Ramos (cell line): ENCODE measurements at regions not wholly inside any gene's neighbourhood (a gene's known extent, or its start where the extent isn't known, plus 50 kb on each side); places are given as distances from the start of the nearest gene placed in this dataset.
"Not testable (repeated sequence)": the region's sequence is repeated elsewhere in the genome, so short reads cannot be mapped to it uniquely, and the experiment has no call there.

Experiments
- in situ Hi-C: fragments of 300-500 bp; cut with MboI; formaldehyde crosslinking; loops from one replicate; pipeline ENCODE4 v1.14.3; 2022; ENCODE audit warnings: low sequenced_read_pairs; ENCODE audit not compliant: unreplicated experiment

DNA sequence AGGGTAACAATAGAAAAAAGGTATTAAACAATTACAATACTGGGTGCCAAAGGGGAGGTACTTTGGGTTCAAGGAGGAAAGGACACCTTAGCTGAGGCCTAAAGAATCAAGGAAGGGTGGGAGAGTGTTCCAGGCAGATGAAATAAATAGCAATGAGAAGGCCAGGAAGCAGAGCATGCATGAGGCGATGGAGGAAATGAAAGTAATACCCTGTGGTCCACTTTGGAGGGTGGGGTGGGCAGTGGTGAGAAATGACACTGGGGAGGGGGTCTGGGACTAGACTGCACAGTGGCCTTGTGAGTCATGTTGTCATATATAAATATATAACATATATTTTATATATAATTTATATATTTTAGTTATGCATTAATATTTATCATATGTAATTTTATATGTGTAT, 55.9 kb downstream of the BHLHE40 start:
- in situ Hi-C loops: no loop called here

DNA sequence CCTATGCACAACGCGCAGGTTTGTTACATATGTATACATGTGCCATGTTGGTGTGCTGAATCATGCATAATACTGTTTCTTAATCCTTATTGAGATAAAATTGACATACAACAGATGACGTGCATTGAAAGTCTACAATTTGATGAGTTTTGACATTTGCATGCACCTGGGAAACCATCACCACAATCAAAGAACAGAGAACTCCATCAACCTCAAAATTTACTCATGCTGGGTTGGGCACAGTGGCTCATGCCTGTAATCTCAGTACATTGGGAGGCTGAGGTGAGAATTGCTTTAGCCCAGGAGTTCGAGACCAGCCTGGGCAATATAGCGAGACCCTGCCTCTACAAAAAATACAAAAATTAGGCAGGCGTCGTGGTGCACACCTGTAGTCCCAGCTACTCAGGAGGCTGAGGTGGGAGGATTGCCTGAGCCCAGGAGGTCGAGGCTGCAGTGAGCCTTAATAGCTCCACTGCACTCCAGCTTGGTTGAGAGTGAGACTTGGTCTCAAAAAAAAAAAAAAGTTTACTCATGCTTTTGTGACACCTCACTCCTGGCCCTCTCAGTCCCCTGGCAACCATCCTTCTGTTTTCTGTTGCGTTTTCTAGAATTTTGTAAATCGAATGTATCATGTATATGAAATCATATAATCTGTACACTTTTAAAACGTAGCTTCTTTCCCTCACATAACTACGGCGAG, 56.6 kb downstream of the BHLHE40 start:
- in situ Hi-C loops: no loop called here

DNA sequence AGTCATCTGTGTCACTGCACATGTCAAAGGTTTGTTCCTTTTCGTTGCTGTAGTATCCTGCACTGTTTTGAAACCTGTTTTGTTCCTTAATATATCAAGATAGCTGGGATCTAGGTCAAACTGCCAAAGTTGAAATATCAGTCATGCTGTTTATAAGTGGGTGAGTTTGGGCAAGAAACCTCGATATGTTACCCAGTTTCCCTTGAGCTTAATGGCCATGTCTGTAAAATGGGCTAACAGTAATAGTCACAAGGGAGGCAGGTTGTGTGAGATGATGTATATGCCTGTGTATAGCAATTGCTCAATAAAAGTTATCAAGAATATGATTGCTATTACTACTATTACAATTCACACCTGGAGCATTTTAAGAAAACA, 57.1 kb downstream of the BHLHE40 start:
- in situ Hi-C loops: no loop called here

DNA sequence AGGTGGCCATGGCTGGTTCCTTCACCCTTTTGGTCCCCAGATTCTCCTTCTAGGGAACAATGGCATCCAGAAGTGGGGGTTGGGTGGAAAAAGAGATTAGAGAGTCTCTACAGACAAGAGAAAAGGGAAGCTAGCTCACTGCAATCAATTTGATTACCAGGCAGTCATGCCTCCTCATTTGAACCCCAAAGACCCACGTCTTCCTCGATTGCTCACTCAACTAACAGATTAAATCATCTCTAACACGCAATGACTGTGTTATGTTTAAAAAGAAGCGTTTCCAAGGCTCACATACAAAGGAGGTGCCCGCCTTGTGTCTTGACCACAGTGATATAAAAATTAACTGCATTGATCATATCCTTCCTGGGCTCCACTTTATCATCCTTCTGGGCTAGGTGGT, 57.6 kb downstream of the BHLHE40 start:
- in situ Hi-C loops: no loop called here

DNA sequence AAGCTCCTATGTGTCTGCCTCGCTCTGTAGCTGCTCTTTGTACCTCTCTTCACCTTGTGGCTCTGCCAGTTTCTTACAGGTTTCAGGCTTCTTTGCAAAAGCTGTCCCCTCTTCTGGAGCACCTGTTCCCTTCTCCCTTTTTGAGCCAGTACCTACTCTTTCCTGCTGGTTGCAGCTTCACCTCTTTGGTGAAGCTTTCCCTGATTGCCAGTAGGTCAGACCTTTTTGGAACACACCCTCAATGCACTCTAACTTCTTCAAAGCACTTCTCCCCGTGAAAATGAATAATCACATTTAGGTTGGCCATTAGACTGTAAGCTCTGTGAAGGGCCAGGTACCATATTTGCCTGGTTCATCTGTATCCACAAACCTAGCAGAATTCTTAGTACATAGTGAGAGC, 60.3 kb downstream of the BHLHE40 start:
- in situ Hi-C loops: no loop called here

DNA sequence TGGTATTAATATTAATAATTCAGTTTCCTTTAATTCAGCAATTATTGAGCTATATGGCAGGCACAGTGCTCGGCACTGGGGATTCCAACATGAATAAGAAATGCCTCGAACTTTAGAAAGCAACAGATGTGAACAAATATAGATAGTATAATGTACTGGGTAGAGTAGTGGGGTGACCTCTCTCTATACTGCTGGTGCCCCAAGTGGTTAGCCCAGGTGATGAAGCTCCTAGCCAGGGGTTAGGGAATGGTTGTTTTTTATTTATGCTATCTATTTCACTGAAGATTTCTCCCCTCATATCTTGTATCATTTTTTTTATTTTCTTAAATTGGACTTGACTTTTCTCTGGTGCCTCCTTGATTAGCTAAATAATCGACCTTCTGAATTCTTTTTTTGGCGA, 62.1 kb downstream of the BHLHE40 start:
- in situ Hi-C loops: no loop called here

DNA sequence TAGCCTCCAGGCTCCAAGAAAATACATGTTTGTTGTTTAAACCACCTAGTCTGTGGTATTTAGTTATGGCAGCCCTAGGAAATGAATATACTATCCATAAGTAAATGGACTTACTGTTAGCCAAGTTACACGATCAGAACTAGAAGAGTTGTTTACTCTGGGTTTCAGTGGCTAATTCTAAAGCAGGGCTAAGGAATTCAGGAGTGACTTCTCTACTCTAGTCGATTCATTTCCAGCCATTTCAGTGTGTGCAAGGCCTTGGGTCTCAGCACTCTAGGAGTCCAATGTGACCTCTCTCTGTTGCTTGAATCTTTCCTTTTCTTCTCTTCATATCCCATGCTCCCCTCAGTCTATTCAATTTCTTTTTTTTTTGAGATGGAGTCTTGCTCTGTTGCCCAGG, 66.7 kb downstream of the BHLHE40 start:
- in situ Hi-C loops: no loop called here

DNA sequence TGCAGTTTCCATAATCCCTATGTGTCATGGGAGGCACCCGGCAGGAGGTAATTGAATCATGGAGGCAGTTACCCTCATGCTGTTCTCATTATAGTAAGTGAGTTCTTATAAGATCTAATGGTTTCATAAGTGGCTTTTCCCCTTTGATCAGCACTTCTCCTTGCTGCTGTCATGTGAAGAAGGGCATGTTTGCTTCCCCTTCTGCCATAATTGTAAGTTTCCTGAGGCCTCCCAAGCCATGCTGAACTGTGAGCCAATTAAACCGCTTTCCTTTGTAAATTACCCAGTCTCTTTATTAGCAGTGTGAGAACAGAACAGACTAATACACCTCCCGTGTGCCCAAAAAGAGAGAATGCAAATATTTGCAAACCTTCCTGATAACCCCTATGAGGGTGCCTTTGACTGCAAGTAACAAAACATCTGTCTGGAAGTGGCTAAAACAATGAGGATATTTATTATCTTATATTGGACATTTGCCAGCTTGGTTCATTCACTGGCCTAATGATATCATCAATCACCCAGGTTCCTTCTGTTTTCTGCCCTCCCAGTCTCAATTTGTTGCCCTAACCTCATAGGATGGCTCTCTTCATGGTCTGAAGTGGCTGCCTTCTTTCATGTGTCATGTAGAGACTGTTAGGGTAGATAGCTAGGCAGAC, 68.7 kb downstream of the BHLHE40 start:
- in situ Hi-C loops: no loop called here

DNA sequence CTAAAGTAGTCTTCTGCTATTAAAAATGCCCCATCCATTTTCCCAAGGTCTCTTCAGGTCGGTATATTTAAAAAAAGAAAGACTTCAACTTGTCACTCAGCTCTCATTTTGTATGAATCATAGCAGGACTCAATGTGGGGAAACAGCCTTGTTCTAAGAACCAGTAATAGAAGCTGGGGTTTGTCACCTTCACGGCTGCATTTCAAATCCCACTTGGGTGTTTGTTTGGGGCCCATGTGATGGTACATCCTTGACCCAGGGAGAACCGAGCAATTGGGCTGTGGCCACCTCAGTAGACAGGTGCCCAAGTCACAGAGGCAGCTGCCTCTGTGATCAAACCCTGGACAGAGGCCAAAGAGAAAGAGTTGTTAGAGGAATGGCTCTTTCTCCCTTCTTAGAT, 70.3 kb upstream of the ARL8B start:
- in situ Hi-C loops: no loop called here

DNA sequence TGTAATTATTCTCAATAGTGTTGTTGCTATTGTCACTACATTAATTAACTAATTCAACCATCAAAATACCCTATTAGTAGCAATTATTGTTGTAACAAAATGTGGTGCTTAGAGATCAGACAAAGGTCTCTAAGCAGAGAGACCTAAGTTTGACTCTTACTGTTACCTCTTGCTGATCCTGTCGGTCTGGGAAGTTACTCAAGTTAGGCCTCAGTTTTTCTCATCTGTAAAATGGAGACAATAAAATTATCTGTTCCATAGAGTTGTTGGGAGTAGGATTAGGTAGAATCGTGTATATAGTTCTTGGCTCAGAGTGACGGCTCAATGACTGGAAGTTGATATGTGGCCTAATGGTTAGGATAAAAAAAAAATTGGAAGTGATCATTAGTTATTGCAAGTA, 69.8 kb upstream of the ARL8B start:
- in situ Hi-C loops: no loop called here

DNA sequence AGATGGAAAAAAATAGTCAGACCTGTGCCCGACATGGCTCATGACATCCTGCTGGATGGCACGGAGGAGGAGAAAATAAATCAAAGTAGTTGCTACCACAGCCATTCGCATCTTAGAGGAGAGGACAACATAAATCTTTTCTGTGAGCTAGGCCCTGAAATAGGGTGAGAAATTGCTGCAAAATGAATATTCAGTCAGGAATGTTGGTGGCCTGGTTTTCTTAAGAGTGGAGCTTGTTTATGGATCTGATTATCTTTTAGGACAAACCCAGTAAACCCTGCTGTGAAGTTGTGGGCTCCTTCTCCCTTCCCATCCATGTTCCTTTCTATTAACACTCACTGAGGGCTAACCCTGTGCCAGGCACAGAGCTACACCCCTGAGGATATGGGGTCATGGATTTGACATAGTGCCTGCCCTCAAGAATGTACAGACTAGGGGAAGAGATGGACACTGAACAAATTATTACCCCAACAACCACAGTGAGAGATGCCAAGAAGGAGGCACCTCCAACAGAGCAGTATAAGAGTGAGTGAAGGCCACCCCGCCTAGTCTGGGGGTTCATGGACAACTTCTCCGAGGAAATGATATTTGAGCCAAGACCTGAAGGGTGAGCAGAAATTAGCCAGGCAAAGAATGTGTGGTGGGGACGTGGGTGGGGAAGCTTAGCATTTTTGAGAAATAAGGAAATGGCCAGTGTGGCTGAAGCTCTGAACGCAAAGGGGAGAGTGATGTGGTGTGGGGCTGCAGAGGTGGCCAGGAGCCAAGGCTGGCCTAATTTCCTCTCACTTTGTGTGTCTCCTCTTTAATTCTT, 68.9 kb upstream of the ARL8B start:
- in situ Hi-C loops: no loop called here

DNA sequence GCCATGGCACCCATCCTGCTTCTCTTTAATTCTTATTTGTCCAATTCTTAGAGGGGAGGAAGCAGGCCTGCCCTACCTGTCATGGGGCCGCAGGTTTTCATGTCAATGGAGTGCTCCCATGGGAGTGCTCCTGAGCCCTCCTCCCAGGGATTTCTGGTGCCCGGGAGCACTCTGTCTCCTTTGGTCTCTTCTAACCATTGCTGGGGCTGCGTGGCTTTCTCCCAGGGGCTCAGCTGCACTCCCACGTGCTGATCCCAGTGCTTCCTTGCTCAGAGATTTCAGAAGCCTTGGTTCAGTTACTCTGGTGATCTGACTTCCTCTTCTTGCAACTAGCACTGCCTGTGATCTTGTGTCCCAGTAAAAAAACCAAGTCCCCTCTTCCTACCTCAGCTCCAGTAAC, 68.0 kb upstream of the ARL8B start:
- in situ Hi-C loops: no loop called here

DNA sequence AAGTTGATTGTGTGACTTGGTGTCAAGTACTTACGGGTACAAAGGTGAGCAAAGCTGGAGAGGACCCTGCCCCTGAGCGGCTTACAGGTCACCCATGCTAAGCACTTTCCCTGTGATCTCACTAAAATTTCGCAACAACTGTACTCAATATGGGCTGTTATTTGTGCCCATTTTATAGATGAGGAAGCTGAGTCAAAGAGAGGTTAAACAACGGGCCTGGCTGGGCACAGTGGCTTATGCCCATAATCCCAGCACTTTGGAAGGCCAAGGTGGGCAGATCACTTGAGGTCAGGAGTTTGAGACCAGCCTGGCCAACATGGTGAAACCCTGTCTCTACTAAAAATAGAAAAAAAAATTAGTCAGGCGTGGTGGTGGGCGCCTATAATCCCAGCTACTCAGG, 67.5 kb upstream of the ARL8B start:
- in situ Hi-C loops: not testable (repeated sequence)

DNA sequence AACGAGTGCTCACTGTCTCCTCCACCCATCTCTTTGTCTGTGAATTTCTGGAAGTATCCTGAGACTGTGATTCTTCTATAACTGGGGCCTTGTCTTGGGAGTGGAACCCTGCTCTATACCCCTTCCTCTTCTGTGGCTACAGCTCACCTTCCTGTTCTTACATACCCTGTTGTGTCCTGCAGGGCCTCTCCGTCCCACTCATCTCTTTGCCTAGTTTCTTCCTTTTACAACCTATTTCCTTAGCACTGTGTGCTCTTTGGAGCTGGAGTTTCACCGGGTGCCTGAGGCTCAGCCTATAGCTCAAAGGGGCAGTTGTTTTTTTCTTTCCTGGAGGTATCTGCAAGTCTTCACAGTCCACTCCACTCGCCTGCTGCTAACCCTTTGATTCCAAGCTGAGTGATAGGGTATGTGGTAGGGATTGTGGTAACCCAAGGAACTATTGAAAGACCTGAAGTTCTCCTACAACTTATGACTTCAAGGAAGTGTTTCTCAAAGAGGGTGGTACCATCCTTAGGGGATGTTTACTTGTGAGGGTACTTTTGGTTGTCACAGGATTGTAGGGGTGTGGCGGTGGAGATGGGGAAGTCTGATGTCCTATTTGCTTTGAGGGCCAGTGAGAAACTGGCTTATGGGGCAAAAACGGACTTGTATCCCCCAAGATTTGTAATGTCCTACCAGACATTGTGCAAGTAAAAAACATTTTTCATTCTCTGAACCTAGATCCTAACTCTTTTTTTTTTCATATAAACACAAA, 66.6 kb upstream of the ARL8B start:
- in situ Hi-C loops: no loop called here

DNA sequence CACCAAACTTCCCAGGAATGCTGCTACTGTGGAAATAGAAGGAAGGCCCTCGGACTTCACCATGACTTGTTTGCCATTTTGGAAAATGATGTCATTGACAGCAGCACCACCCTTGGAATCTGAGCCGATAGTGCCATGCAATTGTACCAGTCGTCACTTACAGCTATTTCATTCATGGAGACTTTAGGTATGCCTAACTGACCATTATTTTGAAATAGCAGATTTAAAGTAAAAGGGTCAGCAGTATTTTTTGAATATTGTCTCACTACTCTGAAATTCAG, 66.0 kb upstream of the ARL8B start:
- in situ Hi-C loops: no loop called here

DNA sequence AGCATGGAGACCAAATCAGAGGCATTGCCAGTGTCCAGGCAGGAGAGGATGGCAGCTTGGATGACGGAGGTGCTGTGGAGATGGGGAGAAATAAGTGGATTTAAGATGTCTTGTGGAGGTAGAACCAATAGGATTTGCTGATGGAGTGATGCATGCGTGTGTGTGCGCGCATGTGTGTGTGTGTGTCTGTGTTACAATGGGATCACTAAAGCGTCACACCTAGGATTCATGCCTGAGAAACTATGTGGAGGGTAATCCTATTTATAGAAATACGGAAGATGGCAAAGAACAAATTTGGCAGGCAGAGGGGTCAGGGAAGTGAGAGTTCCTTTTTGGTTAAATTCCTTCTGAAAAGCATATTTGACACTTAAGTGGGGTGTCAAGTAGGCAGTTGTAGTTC, 64.8 kb upstream of the ARL8B start:
- in situ Hi-C loops: no loop called here

DNA sequence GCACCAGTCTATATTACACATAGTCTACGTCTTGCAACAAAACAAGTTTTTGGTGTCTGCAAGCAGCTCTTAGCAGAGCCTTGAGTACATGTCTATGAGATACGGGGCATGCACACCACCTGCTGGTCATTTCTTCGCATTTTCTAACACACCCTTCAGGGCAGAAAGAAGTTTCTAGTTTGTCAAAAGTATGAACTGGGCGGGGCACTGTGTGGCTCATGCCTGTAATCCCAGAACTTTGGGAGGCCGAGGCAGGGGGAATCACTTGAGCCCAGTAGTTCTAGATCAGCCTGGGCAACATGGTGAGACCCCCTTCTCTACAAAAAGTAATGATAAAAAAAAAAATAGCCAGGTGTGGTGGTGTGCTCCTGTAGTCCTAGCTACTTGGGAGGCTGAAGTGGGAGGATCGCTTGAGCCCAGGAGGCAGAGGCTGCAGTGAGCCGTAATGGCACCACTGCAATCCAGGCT, 64.2 kb upstream of the ARL8B start:
- in situ Hi-C loops: no loop called here

DNA sequence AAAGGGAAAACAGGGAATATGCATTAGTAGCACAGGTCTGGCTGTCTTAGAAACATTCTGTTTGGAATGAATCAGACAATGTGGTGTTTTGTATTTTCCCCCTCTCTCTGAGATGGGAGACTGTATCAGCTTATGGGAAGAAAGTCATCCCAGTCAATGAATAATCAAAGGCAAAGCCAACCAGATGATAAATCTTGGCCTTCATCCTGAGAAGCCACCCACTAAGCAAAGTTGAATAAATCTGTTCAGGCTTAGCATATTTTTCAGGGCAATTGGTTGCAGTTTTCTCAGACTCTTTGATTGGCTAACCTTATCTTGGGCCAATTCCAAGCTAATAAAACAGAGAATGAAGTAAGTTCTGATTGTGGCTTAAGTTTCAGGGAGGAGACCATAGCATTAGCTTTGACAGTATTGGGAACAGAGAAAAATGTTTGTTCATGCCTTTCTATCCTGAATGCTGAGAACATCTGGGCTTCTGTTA, 63.6 kb upstream of the ARL8B start:
- in situ Hi-C loops: no loop called here

DNA sequence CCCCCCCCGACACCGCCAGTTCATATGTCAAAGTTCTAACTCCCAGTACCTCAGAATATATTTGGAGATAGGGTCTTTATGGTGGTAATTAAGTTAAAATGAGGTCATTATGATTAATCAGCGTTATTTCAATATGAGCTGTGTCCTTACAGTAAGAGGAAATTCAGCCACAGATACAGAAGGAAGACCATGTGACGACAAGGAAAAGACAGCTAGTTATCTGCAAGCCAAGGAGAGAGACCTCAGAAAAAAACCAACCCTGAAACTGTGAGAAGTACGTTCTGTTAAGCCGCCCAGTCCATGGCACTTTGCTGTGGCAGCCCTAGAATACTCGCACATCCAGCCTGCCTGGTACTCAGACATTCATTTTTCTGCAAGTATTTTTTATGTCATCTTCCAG, 62.3 kb upstream of the ARL8B start:
- in situ Hi-C loops: loop anchor here (10.0 kb wide), 1 partner anchor 345 kb away; no protein-coding TSS in a partner anchor

DNA sequence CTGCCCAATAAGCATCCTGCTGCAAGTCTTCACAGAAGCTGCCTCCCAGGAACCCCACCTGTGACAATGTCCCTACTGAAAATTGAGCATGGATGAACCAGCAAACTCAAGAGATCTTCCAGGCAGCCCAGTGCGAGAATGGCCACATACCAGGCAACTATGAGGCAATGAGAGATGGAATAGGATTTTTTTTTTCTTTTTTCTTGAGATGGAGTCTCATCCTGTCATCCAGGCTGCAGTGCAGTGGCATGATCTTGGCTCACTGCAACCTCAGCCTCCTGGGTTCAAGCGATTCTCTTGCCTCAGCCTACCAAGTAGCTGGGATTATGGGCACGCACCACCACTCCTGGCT, 60.9 kb upstream of the ARL8B start:
- in situ Hi-C loops: loop anchor here (10.0 kb wide), 1 partner anchor 346 kb away; no protein-coding TSS in a partner anchor

DNA sequence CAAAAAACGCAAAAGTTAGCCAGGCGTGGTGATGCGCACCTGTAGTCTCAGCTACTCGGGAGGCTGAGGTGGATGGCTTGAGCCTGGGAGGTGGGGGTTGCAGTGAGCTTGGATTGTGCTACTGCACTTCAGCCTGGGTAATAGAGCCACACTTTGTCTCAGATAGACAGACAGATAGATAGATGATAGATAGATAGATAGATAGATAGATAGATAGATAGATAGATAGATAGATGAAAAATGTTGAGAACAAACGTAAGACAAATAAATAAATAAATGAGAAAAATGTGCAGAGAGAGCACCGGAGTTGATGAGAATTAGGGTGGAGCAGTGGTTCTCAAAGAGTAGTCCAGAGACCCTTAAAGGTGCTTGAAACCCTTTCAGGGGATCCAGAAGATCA, 58.4 kb upstream of the ARL8B start:
- in situ Hi-C loops: loop anchor here (10.0 kb wide), 1 partner anchor 349 kb away; no protein-coding TSS in a partner anchor
